GM19035 (cell line): ENCODE measurements at regions not wholly inside any gene's neighbourhood (a gene's known extent, or its start where the extent isn't known, plus 50 kb on each side); places are given as distances from the start of the nearest gene placed in this dataset.
"Not testable (repeated sequence)": the region's sequence is repeated elsewhere in the genome, so short reads cannot be mapped to it uniquely, and the experiment has no call there.

Source experiments
- ATAC-seq: cut with Tn5 transposase; IDR thresholded peaks from one replicate; pipeline ENCODE4 v1.9.1; 2021; ENCODE audit not compliant: unreplicated experiment

- no peak for ATAC-seq
These were observed 508.7 kb upstream of the GRAMD2B start for GRCh38 chr5:125914471-125914870.

DNA sequence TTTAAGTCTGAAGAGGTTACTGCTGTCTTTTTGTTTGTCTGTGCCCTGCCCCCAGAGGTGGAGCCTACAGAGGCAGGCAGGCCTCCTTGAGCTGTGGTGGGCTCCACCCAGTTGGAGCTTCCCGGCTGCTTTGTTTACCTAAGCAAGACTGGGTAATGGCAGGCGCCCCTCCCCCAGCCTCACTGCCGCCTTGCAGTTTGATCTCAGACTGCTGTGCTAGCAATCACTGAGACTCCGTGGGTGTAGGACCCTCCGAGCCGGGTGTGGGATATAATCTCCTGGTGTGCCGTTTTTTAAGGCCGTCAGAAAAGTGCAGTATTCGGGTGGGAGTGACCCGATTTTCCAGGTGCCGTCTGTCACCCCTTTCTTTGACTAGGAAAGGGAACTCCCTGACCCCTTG is 499.3 kb upstream of the GRAMD2B start:
- not testable (repeated sequence) for ATAC-seq

DNA sequence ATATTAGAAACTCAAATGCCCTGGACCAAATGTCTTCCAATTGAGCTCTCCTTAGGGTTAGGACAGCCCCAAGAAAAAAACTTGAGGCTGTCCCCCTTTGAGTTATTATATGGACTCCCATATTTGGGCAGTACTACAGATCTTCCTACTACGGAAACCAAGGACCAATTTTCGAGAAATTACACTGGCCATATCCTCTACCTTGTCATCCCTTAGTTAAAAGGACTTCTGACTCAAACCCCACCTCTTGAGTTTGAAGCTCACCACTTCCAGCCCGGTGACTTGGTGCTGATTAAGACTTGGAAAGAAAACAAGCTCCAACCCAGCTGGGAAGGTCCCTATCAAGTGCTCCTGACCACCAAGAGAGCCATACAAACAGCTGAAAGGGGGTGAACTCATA is 497.0 kb upstream of the GRAMD2B start:
- no peak for ATAC-seq

- no peak for ATAC-seq
These were observed 494.5 kb upstream of the GRAMD2B start for GRCh38 chr5:125928663-125929062.

DNA sequence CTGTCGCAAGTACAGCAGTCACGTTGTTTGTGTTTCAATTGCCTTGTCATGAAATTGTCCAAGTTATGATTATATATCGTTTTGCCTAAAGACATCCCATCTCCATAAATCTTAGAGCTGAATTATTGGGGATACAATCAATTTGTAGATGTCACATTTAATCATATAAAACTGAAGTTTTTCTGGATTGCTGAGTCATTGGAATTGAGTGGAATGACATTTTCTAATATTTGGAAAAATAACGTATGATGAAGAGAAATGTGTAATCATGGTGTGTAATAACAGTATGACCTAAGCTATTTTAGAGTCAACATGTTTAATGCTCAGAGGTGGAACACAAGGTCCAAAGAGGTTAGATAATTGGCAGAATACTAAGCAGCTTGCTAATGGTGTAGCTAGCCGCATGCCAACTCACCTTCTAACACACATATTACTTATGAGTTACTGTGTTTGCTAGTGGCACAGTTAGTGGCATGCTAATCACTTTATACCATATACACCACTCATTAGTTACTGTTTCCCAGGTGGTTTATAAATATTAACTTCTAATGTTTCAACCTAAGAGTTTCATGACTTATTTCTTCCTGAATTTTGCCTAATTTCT is 473.1 kb upstream of the GRAMD2B start:
- no peak for ATAC-seq

DNA sequence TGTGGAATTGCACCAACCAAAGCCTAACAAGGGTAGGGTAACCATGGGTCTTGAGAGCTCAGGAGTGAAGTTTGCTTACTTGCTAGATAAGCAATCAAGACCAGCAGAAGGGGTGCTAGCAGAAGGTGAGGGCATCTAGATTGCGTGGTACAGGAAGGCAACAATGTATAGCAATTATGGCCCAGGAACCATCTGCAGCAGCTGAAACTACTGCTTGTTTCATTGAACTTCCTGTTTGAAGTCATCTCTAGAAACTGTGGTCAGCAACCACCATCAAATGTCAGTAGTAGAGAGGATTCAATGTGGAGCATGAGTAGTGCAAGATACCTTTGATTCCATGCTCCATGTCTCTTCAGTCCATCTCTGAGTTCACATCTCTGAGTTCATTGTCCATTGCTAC is 462.1 kb upstream of the GRAMD2B start:
- ATAC-seq: peak; percentile 100

DNA sequence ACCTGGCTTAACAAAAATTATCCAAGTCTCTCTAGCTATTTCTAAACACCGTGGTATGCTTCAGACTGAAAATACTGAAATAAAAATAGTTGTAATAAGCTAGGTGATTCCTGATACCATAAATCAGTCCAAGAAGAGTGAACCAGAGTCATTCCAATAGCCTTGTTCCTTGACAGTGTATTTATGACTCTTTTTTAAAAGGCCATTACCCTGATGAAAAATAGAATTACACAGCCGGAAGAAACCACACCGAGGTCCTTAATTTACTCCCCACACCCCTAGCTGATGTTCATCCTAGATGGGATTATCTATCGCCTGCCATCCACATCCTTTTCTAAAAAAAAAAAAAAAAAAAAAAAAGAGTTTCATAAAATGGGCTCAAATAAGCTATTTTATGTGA is 457.6 kb upstream of the GRAMD2B start:
- no peak for ATAC-seq

DNA sequence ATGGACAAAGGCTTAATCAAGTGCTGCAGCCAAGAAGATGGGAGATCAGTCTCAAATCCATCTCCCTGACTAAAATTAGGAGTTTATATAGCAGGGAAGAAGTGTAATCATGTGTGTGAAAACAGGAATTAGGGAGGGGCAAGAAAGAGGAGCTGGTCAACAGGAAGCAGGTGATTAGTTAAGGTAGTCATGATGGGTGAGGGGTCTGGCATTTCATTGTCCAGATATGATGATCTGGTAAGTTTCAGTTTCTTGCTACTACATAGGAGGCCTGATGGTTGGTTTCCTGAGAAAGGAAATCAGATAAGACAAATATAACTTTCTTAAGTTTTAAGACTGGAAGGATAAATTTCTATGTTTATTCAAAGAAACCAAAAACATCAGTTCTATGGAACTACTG is 455.6 kb upstream of the GRAMD2B start:
- ATAC-seq: no peak

DNA sequence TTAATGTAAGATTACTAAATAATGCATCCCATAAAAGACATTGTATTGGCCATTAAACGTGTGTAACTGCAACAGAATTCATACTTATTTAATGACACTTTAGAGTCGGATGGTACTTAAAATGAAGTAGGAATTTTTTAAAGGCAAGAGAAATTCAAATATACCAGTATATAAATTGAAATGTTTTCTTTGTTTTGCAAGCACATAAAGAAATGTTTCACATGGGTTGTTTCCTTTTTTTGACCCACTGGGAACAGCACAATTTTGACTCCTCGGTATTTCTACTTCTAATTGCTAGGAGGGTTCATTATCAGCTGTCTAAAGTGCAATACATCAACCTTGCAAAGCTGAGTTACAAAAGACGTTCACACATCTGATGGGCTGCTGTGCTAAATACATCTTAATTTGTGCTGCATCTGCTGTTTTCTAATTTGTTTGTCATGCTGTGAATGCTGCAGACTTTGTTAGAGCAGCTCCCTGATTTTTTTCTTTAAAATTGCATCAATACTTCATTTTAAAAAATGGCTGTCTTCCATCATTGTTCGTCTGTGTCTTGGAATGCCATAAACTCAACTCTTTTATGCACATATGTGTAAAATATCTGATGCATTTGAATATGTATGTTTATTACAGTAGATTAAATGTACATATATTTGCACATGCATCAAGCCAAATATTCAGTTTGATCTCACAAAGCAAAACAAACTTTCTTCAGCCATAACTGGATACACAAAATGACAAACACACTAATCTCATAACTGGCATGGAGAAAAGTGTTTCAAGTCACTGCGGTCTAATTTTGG is 454.0 kb upstream of the GRAMD2B start:
- no peak for ATAC-seq

DNA sequence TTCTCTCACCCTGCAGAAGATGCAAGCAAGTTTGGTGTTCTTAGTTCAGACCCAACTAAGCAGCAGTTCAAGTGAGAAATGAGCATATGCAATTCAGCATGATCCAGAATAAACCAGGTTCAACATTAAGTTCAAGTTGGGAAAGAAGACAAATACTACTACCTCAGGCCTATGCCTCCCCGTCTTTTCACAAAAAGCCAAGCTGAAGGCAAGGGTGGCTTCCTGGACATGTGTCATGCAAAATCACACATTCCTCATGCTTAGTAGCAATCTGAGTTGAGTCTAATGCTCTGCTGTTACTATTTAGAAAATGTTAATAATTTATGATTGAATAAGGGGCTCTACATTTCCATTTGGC is 453.4 kb upstream of the GRAMD2B start:
- no peak for ATAC-seq

DNA sequence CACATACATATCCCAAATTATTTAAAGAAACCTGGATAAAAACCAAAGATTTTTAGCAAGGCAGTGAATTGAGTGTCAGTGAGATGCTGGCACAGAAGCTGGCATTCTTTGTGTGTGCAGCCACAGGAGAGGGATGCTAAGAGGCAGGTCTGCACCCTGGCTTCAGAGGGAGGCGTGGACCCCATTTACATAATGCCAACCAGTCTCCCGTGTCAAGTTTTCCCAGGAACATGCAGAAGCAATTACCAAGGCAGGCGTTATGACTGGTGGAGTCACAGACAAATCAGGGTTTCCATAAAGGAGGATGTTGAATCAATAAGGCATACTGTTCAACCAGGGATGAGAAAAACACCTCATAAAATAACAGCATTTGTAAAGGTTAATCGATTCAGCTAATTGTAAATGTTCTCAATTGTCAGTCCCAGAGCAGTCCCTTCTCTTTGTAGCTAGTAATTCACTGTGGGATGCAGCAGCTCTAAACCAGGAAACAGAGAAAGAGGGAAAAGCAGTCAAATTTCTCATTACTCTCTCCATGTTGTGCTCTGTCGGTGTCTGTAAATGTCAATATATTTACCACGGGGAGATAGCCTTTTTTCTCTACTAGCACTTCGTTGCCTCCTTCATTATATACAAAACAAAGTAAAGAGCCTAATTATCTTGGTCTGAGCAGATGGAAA is 452.4 kb upstream of the GRAMD2B start:
- ATAC-seq: no peak

GRCh38 chr5:125972706-125973105 is 450.5 kb upstream of the GRAMD2B start:
- no peak for ATAC-seq

- ATAC-seq: no peak
These were observed 448.5 kb upstream of the GRAMD2B start for GRCh38 chr5:125974679-125975078.

- ATAC-seq: no peak
These were observed 446.7 kb upstream of the GRAMD2B start for GRCh38 chr5:125976421-125977000.

- no peak for ATAC-seq
These were observed 445.2 kb upstream of the GRAMD2B start for GRCh38 chr5:125978015-125978414.

- no peak for ATAC-seq
These were observed 443.6 kb upstream of the GRAMD2B start for GRCh38 chr5:125979636-125980035.

DNA sequence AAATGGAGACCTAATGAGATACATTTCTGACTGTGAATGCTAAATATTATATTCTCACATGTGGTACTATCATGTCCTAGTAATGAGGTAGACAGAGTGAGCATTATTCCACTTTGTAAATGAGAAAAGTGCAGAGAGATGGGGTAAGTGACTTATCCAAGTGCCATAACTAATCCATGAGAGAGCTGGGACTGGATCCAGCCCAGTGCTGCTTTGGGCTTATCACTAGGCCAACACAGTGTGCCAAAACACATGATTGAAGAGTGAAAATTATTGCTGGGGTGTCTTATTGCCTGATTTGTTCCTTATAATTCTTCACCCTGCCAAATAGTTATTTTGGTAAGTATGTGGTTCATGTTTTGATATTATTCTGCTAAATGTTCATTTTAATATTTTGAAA is 442.2 kb upstream of the GRAMD2B start:
- no peak for ATAC-seq

DNA sequence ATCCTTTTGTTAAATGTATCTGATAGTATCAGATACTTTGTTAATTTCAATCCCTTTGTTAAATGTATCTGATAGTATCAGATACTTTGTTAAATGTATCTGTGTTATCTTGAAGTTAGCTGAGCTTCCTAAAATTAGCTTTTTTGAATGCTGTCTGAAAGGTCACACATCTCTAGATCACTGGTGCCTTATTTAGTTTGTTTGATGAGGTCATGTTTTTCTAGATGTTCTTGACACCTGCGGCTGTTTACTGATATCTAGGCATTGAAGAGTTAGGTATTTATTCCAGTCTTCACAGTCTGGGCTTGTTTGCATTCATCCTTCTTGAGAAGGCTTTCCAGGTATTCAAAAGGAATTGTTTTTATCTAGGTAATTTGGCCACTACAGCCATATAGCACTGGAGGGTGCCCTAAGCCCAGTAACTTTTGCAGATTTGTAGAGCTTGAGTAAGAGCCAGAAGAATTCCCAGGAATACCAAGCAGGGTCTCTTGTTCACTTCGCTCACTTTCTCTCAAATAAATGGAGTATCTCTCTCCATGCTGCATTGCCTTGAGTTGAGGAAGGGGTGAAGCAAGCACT is 435.4 kb upstream of the GRAMD2B start:
- no peak for ATAC-seq

DNA sequence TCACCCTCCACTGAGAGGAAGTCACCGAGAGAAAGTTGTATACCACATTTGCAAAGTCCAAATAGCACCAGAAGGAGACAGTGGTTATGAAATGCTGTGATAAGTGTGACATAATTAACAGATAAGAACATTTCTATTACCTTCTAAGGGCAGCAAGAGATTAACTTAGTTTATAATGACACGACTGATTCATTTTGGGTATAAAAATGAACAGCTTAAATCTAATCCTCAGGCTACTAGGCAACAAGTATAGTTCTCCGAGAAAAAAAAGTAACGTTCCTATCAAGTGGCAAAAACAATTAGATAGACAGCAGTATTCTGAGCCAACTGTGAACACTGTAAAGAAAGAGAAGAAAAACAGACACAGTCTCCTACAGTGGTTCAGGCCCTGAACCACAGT is 431.2 kb upstream of the GRAMD2B start:
- ATAC-seq: no peak

DNA sequence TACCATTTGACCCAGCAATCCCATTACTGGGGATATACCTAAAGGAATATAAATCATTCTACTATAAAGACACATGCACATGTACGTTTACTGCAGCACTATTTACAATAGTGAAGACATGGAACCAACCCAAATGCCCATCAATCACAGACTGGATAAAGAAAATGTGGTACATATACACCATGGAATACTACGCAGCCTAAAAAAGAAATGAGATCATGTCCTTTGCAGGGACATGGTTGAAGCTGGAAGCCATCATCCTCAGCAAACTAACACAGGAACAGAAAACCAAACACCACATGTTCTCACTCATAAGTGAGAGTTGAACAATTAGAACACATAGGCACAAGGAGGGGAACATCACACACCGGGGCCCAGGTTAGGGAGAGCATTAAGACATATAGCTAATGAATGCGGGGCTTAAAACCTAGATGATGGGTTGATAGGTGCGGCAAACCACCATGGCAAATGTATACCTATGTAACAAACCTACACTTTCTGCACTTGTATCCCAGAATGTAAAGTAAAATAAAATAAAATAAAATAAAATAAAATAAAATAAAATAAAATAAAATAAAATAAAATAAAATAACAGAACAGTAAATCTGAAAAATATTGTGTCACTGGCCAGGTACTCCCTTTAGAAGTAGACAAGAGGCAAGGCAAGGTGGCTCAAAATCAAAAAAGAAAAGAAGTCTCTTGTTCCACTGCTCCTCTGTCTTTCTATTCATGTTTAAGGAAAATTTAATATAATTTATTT is 423.8 kb upstream of the GRAMD2B start:
- not testable (repeated sequence) for ATAC-seq

DNA sequence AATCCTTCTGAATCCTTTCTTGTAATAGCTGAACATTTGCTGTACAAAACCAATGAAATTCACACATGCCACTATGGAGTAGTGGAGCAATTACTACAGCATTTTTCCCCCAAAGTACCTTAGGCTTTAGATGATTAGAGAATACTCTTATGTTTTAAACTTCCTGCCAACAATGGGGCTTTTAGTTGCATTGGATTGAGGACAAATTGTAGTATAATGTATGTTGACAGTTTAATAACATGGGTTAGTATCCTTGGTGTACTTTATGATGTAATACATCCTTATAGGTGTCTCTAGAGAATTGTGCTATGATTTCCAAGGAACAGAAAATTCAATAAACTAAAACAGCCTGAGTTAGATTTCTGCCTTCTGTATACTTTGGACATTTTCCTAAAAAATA is 422.7 kb upstream of the GRAMD2B start:
- ATAC-seq: no peak
